Fibroblast of lung (primary cell): ENCODE measurements at regions not wholly inside any gene's neighbourhood (a gene's known extent, or its start where the extent isn't known, plus 50 kb on each side); places are given as distances from the start of the nearest gene placed in this dataset.

Source experiments
- DNase-seq, 2 donors: peaks; one replicate each; pipeline versions ENCODE4 v3.0.0 to v3.0.0-alpha.2; 2010; ENCODE audit warnings: low read depth in 2 of 2
- H2AFZ ChIP-seq: 2 replicates; pipeline ENCODE4 v1.5.1; 2012; ENCODE audit warnings: low read length, control low read depth, inconsistent platforms
- H3K27ac ChIP-seq: 2 replicates; pipeline ENCODE4 v1.5.1; 2011; ENCODE audit warnings: low read length, control low read depth; ENCODE audit not compliant: insufficient read depth
- H3K27me3 ChIP-seq: 2 replicates; pipeline ENCODE4 v1.5.1; 2011; ENCODE audit warnings: mild to moderate bottlenecking, low read length; ENCODE audit not compliant: control insufficient read depth, insufficient read depth
- H3K36me3 ChIP-seq: 2 replicates; pipeline ENCODE4 v1.5.1; 2011; ENCODE audit warnings: low read length; ENCODE audit not compliant: control insufficient read depth, insufficient read depth
- H3K4me1 ChIP-seq: 2 replicates; pipeline ENCODE4 v1.5.1; 2011; ENCODE audit warnings: low read length; ENCODE audit not compliant: control insufficient read depth, insufficient read depth; ENCODE audit errors: extremely low read depth
- H3K4me2 ChIP-seq: 2 replicates; pipeline ENCODE4 v1.5.1; 2011; ENCODE audit warnings: low read length, control low read depth; ENCODE audit not compliant: insufficient read depth; ENCODE audit errors: extremely low read depth
- H3K4me3 ChIP-seq, 4 experiments: fragments of 200-600 bp in 1 of 4; sonication (generic) in 1 of 4; replicated peaks in 1 of 4; 2 replicates each; pipeline ENCODE4 v1.5.1; 2011 to 2016; ENCODE audit warnings: low read length in 4 of 4, low read depth in 3 of 4, mild to moderate bottlenecking in 3 of 4, control low read depth in 2 of 4, inconsistent platforms in 1 of 4, mixed read lengths in 1 of 4; ENCODE audit not compliant: insufficient read depth in 1 of 4; ENCODE audit errors: control extremely low read depth in 1 of 4
- H3K79me2 ChIP-seq: 2 replicates; pipeline ENCODE4 v1.5.1; 2012; ENCODE audit warnings: mild to moderate bottlenecking, low read length, inconsistent platforms; ENCODE audit not compliant: control insufficient read depth, insufficient read depth
- H3K9ac ChIP-seq: 2 replicates; pipeline ENCODE4 v1.5.1; 2011; ENCODE audit warnings: mild to moderate bottlenecking, low read length, control low read depth; ENCODE audit not compliant: insufficient read depth
- H3K9me3 ChIP-seq: 2 replicates; pipeline ENCODE4 v1.5.1; 2012; ENCODE audit warnings: low read depth, low read length; ENCODE audit not compliant: control insufficient read depth, insufficient read depth
- H4K20me1 ChIP-seq: 2 replicates; pipeline ENCODE4 v1.5.1; 2011; ENCODE audit warnings: low read length; ENCODE audit not compliant: control insufficient read depth, insufficient read depth; ENCODE audit errors: extremely low read depth
- EZH2 ChIP-seq: IDR thresholded peaks from 2 replicates; pipeline ENCODE4 v1.5.1; 2012; ENCODE audit warnings: low read length, control low read depth, mild to moderate bottlenecking; ENCODE audit errors: missing control alignments
- TF ChIP-seq, protein P1 (sequence below), 2 donors: IDR thresholded peaks in 1 of 2; conservative IDR thresholded peaks in 1 of 2; 1 replicate in 1 of 2; 2 replicates in 1 of 2; pipeline ENCODE4 v1.5.1; 2011 to 2012; ENCODE audit warnings: low read length in 2 of 2, control low read depth in 1 of 2, inconsistent platforms in 1 of 2, low read depth in 1 of 2, mild to moderate bottlenecking in 1 of 2

DNA sequence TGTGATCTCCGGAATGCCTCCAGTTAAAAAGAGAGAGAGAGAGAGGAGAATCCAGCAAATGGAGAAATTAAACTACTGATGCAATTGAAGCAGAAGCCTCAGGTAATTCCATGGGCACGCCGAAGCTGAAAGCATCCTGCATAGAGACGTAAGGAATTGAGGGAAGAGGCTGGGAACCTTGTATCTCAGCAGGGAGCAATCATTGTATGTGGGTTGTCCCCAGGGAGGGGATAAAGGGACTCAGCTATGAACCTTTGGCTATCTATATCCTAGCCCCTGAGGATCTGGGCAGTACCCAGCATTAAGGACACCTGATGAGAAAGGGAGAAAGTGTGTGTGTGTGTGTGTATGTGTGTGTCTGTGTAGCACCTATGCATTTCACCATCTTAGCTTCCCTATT, 95.8 kb upstream of the ATXN7L3B start:
- no peak overlapping the region for H2AFZ ChIP-seq
- H3K27me3 ChIP-seq, result no peaks in the 10 kb centered on the region
- no peak overlapping the region for H3K4me2 ChIP-seq
- H3K4me1 ChIP-seq, result no peaks in the 10 kb centered on the region
- TF ChIP-seq, protein P1, sequence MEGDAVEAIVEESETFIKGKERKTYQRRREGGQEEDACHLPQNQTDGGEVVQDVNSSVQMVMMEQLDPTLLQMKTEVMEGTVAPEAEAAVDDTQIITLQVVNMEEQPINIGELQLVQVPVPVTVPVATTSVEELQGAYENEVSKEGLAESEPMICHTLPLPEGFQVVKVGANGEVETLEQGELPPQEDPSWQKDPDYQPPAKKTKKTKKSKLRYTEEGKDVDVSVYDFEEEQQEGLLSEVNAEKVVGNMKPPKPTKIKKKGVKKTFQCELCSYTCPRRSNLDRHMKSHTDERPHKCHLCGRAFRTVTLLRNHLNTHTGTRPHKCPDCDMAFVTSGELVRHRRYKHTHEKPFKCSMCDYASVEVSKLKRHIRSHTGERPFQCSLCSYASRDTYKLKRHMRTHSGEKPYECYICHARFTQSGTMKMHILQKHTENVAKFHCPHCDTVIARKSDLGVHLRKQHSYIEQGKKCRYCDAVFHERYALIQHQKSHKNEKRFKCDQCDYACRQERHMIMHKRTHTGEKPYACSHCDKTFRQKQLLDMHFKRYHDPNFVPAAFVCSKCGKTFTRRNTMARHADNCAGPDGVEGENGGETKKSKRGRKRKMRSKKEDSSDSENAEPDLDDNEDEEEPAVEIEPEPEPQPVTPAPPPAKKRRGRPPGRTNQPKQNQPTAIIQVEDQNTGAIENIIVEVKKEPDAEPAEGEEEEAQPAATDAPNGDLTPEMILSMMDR (conservative IDR thresholded peaks at IDR 0.05 in 1 of 2, IDR thresholded peaks at IDR 0.05 in 1 of 2; ENCODE audit: low read depth in 1 of 2, low read length in 2 of 2), result no peak
- no peak for TF ChIP-seq EZH2
- no peaks in the 10 kb centered on the region for H3K79me2 ChIP-seq
- H3K27ac ChIP-seq, result no peak overlapping the region
- H3K36me3 ChIP-seq, result no peaks in the 10 kb centered on the region
- DNase-seq, result no peak
- H3K4me3 ChIP-seq, result no peak overlapping the region
- no peaks in the 10 kb centered on the region for H3K9me3 ChIP-seq
- H4K20me1 ChIP-seq, result no peaks in the 10 kb centered on the region
- no peak overlapping the region for H3K9ac ChIP-seq

DNA sequence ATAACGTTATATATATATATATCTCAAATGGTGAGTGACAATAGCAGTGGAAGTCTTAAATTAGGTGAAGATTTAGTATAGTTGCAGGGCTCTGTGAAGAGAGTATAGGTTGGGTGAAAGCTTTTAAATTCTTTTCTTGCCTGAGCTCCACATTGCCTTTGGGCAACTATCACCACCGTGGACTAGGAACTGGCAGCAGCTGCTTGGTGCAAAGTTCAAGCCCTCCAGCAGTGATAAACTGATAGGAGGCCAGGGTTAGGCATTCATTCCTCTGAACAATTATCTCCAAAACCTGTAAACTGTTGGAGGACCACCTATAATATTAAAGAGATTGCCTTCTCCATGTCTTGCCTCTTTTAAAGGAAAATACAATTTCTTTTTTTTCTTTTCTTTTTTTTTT, 91.2 kb upstream of the ATXN7L3B start:
- no peak for DNase-seq
- H3K79me2 ChIP-seq, result no peaks in the 10 kb centered on the region

DNA sequence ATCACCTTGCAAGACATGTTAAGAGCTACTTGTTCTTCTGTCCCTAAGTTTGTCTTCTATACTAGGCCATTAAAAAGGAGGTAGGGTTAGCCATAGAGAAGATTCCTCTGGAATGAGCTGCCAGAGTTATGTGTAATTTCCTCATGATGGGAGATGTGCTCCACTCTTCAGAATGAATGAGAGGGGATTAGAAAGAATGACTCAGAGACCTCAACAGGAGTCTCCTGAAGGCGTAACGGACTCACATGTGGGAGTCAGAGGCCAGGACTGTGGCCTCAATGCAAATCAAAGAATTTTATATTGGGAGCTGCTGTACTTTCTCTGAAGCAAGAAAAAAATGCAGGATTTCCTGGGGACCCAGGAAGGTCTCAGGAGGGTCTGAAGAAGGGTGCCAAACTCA, 87.8 kb upstream of the ATXN7L3B start:
- no peak overlapping the region for H3K4me3 ChIP-seq
- H3K9ac ChIP-seq, result no peak overlapping the region
- no peaks in the 10 kb centered on the region for H3K79me2 ChIP-seq
- no peaks in the 10 kb centered on the region for H4K20me1 ChIP-seq
- H3K9me3 ChIP-seq, result no peaks in the 10 kb centered on the region
- H3K27me3 ChIP-seq, result no peaks in the 10 kb centered on the region
- H3K27ac ChIP-seq, result no peak overlapping the region
- TF ChIP-seq, protein P1 (conservative IDR thresholded peaks at IDR 0.05 in 1 of 2, IDR thresholded peaks at IDR 0.05 in 1 of 2; ENCODE audit: low read depth in 1 of 2, low read length in 2 of 2), result no peak
- TF ChIP-seq EZH2, result no peak
- no peaks in the 10 kb centered on the region for H3K4me1 ChIP-seq
- no peak overlapping the region for H3K4me2 ChIP-seq
- peak in 1 of 2 donors; percentile 76 for DNase-seq
- no peak overlapping the region for H2AFZ ChIP-seq
- no peaks in the 10 kb centered on the region for H3K36me3 ChIP-seq

More for the DNA sequence above, 91.2 kb upstream of the ATXN7L3B start:
- no peaks in the 10 kb centered on the region for H3K9me3 ChIP-seq
- H3K36me3 ChIP-seq, result no peaks in the 10 kb centered on the region
- TF ChIP-seq, protein P1 (conservative IDR thresholded peaks at IDR 0.05 in 1 of 2, IDR thresholded peaks at IDR 0.05 in 1 of 2; ENCODE audit: low read depth in 1 of 2, low read length in 2 of 2), result no peak
- TF ChIP-seq EZH2, result no peak
- H3K4me3 ChIP-seq, result no peak overlapping the region
- H3K27ac ChIP-seq, result no peak overlapping the region
- H3K27me3 ChIP-seq, result no peaks in the 10 kb centered on the region
- H2AFZ ChIP-seq, result no peak overlapping the region
- no peaks in the 10 kb centered on the region for H3K4me1 ChIP-seq
- H3K4me2 ChIP-seq, result no peak overlapping the region
- no peaks in the 10 kb centered on the region for H4K20me1 ChIP-seq
- H3K9ac ChIP-seq, result no peak overlapping the region
